ENCODE measurements at regions not wholly inside any gene's neighbourhood (a gene's known extent, or its start where the extent isn't known, plus 50 kb on each side); places are given as distances from the start of the nearest gene placed in this dataset.
A peak's percentile ranks its signal among the peaks of the same experiment; 100 is the strongest.
"Not testable (repeated sequence)": the region's sequence is repeated elsewhere in the genome, so short reads cannot be mapped to it uniquely, and the experiment has no call there.

DNA sequence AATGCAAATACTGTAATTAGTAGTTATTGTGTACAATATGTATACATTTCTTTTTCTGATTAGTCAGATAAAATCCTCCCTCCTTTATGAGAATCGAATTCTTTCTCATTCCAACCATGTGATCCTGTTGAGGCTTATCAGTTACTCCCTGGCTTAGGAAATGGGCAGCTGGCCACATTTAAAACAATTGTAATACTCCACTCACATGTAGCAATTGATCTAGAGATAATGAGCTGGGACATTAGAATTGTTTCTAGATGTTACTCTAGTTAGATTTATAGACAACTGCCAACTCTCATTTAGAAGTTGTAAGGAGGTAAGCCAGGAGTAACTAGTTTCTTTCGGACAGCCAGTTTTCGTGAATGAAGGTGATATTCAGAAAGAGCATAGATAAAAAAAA is 859.3 kb upstream of the AADAT start:
- DNase-seq: no peak

DNA sequence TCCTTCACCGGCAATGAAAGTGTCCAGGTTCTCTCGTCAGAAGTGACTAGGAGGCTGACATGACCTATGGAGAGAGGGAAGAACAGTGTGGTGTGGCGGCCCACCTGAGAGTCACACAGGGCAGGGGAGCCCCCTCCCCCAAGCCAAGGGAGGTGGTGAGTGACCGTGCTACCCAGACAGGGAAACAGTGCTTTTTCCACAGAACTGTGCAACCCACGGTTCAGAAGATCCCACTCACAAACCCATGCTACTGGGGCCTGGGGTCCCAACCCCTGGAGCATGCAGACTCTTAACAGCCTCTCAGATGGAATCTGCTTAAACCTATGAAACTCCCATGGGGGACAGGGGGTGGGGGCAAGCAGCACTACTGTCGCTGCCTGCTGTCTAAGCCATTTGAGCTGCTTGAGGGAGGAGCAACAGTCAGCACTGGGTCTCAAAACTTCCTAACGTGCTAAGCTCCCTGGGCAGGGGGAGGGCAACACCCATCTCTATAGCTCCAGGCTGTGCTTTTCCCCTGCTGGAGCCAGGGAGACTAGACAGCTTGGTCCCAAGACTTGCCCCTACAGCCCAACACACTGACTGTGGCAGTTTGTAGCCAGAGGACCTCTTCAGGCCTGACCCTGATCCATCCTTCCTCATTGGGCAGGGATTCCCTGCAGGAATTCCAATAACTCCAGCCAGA is 850.4 kb upstream of the AADAT start:
- no peak for DNase-seq

DNA sequence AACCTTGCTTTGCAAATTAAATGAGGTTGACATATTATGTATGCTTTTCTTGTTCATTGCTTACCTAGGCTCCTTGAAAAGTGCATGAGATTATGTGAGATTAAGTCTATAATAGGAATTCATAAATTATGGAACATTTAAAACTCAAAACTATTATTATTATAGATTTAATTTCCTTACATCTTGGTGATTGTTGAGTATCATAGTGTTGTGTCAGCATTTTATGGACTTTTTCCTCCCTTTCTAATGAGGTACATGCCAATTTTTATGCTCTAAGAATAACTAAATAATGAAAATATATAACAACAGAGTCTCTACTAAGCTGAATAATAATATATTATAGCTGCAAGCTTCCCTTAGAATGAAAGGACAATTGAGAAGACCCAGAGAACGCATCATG is 848.8 kb upstream of the AADAT start:
- DNase-seq: no peak

DNA sequence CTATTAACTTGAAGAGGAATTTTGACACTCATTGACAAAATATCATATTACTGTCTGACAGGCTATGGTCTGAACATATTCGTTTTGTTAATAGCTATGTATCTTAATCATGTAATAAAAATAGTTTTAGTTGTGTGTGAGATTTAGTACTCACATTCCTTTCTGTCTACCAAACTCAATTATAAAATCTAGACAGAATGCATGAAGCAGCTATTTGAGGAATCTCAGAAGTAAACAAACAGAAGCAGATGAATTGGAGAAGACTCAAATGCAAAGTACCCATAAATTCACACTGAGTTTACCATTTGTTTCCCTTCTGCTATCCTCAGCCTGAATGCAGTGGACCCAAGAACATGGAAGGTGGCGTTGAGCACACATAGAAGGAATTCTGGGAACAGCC is 841.6 kb upstream of the AADAT start:
- DNase-seq: peak; percentile 71

DNA sequence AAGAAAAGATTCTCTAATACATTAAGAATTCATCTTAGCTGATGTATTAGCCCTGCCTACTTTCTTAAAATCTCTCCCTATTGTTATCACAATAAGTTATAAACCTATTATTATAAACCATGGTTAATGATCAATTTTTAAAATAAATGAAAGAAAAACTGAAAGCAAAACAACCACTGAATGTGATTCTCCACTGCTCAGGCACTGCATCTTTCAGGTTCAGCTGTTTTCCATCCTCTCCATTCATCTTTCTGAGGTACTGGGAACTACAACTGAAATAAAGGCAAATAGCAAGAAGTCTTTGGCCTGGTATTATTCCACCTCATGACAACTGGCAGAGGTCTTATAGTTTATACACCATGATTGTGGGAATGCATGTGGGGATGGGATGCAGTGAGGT is 798.9 kb upstream of the AADAT start:
- no peak for DNase-seq

DNA sequence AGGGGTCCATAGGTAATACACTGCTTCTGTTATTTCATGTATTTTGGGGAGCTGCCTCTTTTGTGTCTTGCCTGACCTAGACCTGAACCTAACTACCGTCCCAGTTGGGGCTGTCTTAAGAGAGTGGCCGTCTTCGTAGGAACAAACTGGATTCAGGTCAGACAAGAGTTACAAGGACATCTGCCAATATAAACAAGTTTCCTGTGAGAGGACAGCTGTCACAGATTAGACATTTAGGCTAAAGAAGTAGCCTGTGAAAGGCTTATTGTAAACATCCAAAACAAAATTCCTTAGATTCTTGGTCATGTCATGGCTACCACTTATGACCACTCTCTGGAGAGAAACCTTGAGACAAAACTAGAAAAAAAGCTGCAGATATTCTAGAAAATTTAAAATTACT is 797.6 kb upstream of the AADAT start:
- DNase-seq: peak; percentile 48

DNA sequence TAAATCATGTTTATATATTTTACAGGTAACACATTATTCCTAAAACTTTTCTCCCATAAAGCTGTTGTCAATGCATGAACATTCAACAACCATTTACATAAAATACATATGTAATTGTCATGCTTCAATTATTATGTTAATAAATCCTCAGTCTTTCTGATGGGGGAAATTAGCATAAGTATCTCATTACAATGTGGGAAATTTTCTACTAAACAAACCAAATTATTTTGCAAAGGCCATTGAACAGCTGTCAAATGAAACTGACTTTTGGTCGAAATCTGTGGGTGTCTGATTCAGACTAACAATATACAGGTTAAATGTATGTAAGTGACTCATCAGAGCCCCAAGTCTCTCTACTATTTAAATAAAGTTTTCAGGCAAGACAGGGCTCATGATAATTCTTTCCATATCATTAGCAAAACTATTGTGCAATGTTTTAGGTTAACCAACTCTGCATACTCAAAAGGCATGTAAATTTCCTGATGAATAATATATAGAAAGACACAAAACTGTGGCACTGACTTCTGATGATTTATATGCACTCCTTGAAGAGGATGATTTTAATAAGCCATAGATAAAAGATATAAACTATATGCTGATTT is 795.3 kb upstream of the AADAT start:
- DNase-seq: no peak

DNA sequence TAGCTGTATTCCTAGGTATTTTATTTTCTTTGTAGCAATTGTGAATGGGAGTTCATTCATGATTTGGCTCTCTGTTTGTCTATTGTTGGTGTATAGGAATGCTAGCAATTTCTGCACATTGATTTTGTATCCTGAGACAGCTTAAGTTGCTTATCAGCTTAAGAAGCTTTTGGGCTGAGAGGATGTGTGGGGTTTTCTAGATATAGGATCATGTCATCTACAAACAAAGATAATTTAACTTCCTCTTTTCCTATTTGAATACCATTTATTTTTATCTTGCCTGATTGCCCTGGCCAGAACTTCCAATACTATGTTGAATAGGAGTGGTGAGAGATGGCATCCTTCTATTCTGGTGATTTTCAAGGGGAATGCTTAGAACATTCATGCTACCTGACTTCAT is 791.9 kb upstream of the AADAT start:
- DNase-seq: not testable (repeated sequence)

DNA sequence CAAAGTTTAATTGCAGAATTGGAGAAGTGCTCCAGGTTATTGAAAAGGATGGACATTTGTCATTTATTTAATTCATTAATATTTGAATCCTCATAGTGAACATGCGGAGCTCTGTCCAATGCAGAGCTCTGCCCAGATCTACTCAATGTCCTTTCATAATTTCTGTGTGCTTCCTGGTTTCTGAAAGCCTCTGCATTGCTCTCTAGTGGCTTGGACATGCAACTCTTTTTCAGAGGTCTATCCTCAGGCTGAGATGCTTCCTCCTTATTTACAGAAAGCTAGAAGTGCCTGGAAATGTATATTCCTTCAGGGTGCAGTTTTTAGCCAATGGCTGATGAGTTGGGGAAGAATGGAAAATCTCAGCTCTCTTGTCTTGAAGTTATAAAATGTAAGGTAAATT is 786.1 kb upstream of the AADAT start:
- DNase-seq: no peak

DNA sequence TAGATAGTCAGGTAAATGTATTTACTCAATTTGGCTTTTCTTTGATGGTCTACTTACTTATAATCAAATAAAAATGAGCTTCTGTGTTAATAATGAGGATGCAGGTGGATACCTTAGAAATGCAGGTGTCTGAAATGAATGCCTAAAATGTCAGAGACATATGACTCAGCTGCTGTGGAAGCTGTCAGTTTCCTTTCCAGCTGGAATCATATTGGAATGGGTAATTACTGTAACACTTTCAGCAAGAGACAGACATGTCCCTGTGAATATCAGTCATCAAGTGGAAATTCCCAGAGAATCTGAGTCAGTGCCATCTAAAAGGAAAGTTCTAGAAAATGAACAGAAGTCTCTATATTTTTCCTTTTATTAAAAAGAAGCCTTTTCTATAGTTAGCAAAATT is 783.0 kb upstream of the AADAT start:
- no peak for DNase-seq

DNA sequence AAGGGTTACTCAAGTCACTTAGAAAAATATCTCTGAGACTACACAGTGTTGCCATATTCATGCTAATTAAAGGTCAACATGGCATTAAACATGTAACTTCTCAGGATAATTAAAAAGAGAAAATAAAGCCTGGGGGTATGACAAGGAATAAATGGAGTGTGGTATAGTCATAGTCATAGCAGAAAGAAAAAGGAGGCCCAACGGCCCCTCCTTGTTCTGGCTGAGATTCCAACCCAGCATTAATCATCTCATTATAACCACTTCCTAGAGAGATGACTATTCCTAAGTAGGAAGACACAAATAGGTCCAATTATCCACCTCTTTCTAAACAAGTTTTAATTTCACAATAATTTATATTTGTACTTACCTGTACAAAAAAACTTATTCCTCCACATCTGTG is 778.4 kb upstream of the AADAT start:
- DNase-seq: peak; percentile 12

DNA sequence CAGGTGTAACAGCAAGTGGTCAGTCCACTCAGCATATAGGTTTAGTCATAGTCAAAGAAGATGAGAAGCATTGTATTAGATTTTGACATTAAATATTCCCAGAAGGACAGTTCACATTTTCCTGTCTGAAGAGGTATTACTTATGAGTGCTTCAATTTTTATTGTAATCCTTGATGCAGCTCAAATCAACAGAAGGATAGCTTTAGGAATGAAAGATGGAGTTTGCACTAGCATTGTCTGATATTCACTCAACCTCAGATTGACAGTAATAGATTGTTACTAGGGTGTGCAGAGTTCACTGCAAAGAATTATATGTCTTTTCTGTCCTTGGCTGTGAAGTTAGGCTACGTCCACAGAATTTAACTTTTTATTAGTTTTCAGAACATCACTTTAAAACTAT is 764.3 kb upstream of the AADAT start:
- no peak for DNase-seq

DNA sequence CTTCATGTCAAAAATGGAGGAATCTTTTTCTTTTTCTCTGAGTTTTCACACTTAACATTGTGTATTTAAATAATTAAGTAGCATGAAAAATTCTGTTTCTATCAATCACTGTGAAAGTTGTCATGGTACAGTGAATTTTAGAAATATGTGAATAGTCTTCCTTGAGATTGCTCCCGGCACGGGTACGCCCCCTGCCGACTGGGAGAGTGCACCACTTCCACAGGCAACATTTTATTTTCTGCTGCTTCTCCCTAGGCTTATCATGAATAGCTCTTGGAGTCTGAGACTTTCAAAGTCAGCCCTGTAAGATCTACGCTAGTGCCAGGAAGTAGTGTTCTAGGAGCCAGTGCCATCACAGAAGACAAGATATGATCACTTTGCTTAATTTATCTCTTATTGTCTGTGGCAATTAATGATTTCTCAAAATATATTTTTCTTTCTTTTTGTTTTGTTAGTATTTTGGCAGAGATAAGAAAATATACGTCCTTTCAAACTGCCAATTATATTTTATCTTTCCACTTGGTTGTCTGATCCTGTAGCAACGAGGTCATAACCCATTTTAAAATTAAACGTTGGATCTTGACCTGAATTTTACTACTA is 763.8 kb upstream of the AADAT start:
- peak; percentile 48 for DNase-seq

DNA sequence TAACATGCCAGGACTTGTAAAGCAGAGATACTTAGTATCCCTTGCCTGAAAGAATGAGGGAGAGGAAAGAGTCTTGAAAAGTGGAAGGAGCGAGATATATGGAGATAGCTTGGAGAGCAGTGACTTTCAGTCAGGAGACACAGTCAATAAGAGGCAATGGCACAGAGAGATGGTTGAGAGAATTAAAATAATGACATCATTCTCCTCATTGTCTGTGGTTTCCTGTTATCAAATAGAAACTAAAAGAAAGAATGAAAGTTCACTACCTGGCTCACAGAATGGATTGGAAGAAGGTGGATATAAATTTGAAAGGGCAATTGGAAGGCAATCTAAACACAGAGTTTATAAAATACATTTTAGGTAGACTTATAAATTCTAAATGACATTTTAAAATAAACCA is 760.2 kb upstream of the AADAT start:
- DNase-seq: no peak

DNA sequence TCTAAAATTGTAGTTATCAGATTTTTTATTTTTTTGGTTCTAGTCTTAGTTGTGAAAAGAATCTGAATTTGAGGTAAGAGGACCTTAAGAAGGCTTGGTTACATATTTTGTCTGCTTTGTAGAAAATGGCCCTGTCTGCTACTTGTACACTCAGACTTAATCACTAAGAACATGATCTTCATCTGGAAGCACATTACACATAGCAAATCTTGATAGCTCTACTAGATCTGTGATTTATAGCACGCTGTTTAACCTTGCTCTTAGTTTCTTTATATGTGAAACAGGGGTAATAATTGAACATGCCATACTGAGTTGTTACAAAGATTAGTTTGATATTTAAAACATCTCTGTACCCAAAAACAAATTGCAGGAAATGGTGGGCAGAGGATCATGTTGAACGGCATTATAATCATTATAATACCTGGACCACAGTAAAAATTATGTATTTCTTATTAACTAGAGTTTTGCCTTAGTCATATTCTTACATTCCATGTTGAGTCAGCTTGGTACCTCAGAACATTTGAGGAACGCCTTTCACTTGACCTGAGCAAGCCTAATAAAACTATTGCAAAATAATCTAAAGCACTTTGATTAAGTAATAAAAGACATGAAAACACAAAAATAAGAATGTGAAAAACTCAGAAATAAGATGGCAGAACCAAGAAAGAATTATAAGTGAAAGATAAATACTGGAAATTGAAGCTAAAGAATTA is 738.0 kb upstream of the AADAT start:
- DNase-seq: no peak

DNA sequence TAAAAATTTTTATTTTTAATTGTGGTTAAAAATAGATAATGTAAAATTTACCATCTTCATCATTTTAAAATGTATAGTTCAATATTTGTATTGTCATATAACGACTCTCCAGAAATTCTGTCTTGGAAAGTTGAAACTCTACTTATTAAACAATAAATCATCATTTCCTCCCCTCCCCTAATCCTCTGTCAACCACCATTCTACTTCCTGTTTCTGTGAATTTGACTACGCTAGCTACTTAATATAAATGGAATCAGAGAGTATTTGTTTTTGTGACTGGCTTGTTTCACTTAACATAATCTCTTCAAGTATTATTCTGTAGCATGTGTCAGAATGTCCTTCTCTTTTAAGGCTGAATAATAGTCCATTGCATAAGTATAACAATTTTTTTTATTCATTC is 729.0 kb upstream of the AADAT start:
- DNase-seq: no peak

DNA sequence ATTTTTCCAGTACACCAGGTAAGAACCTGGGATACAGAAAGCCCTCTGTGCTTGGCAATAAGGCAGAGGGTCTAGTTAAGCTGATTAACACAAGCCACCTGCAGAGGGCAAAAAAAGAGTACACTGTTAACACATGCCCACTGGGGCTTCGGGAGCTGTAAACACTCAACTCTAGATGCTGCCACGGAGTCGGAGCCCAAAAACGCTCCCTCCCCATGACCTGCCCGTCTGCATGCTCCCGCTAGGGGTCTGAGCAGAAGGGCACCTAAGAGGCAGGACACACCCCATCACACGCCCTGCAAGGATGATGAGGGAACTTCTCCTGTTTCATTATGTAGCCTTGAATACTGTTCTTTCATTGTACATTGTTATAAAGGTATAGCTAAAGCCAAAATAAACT is 715.6 kb upstream of the AADAT start:
- DNase-seq: no peak

DNA sequence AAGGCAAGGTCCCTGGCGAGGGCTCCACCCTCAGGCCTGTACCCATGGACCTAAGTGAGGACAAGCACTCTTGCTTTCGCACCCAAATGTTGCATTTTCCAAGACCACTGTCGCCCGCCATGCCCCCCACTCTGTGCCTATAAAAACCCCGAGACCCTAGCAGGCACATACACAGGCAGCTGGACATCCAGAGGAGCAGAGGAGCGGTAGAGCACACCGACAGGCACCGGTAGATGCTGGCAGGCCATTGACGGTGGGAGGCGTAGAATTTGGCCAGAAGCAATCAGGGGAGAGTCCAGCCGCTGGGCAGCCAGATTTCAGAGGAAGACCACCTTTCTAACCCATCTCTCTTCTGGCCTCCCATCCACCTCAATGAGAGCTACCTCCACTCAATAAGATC is 715.2 kb upstream of the AADAT start:
- no peak for DNase-seq

DNA sequence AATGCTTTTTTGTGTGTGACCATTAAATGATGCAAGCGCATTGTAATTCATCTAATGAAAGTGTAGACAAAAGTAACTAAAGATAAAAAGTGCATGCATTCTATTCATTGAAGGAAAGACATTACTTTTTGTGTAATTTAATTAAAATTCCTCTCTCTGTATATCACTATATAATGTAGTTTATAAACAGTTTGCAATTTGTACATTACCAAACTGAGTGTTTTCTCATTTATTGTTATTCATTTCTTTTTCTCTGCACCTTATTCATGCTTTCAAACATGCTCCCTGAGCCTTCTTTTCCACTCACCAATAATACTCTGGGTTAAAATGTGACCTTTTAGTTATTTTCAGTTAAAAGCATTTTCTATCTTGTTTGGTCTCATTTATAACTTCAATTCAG is 713.7 kb upstream of the AADAT start:
- DNase-seq: no peak

DNA sequence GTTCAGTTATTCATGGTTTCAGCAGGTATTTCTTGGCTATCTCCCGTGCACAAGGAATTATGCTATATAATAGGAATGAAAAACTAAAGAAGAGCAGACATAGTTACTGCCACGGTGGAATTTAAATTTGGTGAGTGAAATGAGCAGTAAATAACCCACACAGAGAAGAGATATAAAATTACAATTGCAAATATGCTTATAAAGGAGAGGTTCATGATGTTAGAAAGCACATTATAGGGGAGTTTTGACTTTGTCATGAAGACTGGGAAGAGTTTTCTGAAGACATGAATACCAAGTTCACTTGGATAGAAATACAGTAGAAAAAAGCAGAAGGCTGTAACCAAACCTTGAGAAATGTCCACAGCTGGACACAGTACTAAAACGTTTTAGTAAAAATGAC is 712.0 kb upstream of the AADAT start:
- DNase-seq: no peak

DNA sequence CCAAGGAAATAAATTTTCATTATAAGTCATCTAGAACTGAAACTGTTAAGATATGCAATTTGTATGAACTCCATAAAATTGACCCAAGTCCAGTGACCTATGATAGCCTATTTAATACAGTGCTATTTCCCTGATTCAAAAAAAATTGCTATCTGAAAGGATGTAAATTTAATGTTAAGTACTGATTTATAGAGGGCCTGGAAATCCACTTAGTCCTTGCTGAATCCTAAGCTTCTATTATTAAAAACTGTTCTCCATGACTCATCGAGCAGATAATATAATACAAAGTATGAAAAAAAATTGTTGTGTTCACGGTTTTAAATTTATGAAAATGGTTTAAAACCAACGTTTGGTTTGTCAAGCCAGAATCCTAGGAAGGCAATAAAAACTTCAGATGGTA is 704.8 kb upstream of the AADAT start:
- DNase-seq: no peak

DNA sequence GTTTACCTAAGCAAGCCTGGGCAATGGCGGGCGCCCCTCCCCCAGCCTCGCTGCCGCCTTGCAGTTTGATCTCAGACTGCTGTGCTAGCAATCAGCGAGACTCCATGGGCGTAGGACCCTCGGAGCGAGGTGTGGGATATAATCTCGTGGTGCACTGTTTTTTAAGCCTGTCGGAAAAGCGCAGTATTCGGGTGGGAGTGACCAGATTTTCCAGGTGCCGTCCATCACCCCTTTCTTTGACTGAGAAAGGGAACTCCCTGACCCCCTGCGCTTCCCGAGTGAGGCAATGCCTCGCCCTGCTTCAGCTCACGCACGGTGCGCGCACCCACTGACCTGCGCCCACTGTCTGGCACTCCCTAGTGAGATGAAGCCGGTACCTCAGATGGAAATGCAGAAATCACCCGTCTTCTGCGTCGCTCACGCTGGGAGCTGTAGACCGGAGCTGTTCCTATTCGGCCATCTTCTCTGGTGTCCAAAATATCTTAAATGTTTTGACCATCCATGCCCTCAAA is 698.8 kb upstream of the AADAT start:
- not testable (repeated sequence) for DNase-seq

DNA sequence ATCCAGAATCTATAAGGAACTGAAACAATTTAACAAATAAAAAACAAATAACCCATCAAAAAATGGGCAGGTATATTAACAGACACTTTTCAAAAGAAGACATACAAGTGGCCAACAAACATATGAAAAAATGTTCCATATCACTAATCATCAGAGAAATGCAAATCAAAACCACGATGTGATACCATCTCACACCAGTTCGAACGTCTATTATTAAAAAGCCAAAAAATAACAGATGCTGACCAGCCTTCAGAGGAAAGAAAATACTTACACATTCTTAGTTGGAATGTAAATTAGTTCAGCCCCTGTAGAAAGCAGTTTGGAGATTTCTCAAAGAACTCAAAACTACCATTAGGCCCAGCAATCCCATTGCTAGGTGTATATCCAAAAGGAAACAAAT is 687.9 kb upstream of the AADAT start:
- no peak for DNase-seq

DNA sequence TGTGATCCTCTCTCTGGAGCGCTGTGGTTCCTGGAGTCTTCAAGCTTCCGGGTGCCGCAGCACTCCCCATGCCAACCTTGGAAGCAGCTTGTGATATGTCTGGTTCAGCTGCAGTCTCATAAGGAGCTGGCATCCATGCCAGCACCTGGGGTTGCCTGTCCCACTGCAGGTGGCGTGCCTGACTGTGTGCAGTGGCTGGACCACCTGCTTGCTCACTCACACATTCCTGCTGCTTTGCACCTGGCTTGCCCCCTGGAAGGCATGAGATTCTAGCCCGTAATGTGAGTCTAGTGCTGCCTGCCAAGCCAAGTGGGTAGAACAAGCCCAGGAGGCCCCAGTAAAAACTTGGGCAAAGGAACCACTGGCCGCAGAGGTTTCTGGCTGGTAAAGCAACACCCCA is 687.2 kb upstream of the AADAT start:
- no peak for DNase-seq

Measured in fibroblast of skin of back (primary cell).